ENCODE measurements at regions not wholly inside any gene's neighbourhood (a gene's known extent, or its start where the extent isn't known, plus 50 kb on each side); places are given as distances from the start of the nearest gene placed in this dataset.

GRCh38 chr5:33184367-33184766 is 256.4 kb upstream of the TARS1 start:
- TF ChIP-seq CTCF (conservative IDR thresholded peaks at IDR 0.05) (no peak), EZH2 (IDR thresholded peaks at IDR 0.05; ENCODE audit: low read depth) (no peak)
